DOHH2 (cell line): ENCODE measurements at regions not wholly inside any gene's neighbourhood (a gene's known extent, or its start where the extent isn't known, plus 50 kb on each side); places are given as distances from the start of the nearest gene placed in this dataset.

Experiments
- H3F3A ChIP-seq: fragments of 200-600 bp; sonication (generic), shearing (Covaris generic); 2 replicates; pipeline ENCODE4 v1.6.0; 2016; ENCODE audit warnings: antibody characterized with exemption, mild to moderate bottlenecking; ENCODE audit not compliant: control insufficient read depth, insufficient read depth
- H3K27ac ChIP-seq: fragments of 200-600 bp; sonication (generic); 2 replicates; pipeline ENCODE4 v1.5.1; 2014; ENCODE audit warnings: low read depth, mild to moderate bottlenecking, low read length, moderate library complexity
- H3K27me3 ChIP-seq: fragments of 200-600 bp; sonication (generic); 2 replicates; pipeline ENCODE4 v1.6.1; 2014; ENCODE audit warnings: mild to moderate bottlenecking, low read length, mixed read lengths; ENCODE audit not compliant: control insufficient read depth
- H3K36me3 ChIP-seq: fragments of 200-600 bp; sonication (generic); 2 replicates; pipeline ENCODE4 v1.6.1; 2014; ENCODE audit warnings: mild to moderate bottlenecking, low read length, moderate library complexity, mixed read lengths; ENCODE audit not compliant: control insufficient read depth
- H3K4me1 ChIP-seq: fragments of 200-600 bp; sonication (generic); 2 replicates; pipeline ENCODE4 v1.6.1; 2014; ENCODE audit warnings: mild to moderate bottlenecking, low read length, mixed read lengths; ENCODE audit not compliant: control insufficient read depth
- H3K4me2 ChIP-seq: fragments of 200-600 bp; sonication (generic); 2 replicates; pipeline ENCODE4 v1.6.0; 2014; ENCODE audit warnings: mild to moderate bottlenecking, low read length, moderate library complexity
- H3K4me3 ChIP-seq: fragments of 200-600 bp; sonication (generic); 2 replicates; pipeline ENCODE4 v1.5.1; 2014; ENCODE audit warnings: mild to moderate bottlenecking, low read length, mixed read lengths
- H3K79me2 ChIP-seq: fragments of 200-600 bp; sonication (generic); 2 replicates; pipeline ENCODE4 v1.6.1; 2014; ENCODE audit warnings: mild to moderate bottlenecking, low read length, mixed read lengths; ENCODE audit not compliant: control insufficient read depth
- H3K9me2 ChIP-seq: fragments of 200-600 bp; sonication (generic); replicated peaks from 2 replicates; pipeline ENCODE4 v1.6.1; 2014; ENCODE audit warnings: mild to moderate bottlenecking, low read length, mixed read lengths; ENCODE audit not compliant: control insufficient read depth
- H3K9me3 ChIP-seq: fragments of 200-600 bp; sonication (generic); 2 replicates; pipeline ENCODE4 v1.6.1; 2014; ENCODE audit warnings: antibody characterized with exemption, low read length, mixed read lengths; ENCODE audit not compliant: control insufficient read depth, insufficient read depth
- H4K20me1 ChIP-seq: fragments of 200-600 bp; sonication (generic); 2 replicates; pipeline ENCODE4 v1.6.0; 2014; ENCODE audit warnings: low read depth, mild to moderate bottlenecking, antibody characterized with exemption, low read length, moderate library complexity; ENCODE audit not compliant: control insufficient read depth, insufficient read depth
- EZH2phosphoT487 ChIP-seq: fragments of 200-600 bp; sonication (generic); IDR thresholded peaks from 2 replicates; pipeline ENCODE4 v1.6.1; 2017; ENCODE audit warnings: borderline replicate concordance, mild to moderate bottlenecking, antibody characterized with exemption, low read length, moderate library complexity, mixed read lengths
- TF ChIP-seq, protein P1 (sequence below): fragments of 200-600 bp; sonication (generic); IDR thresholded peaks from one replicate; pipeline ENCODE4 v1.5.1; 2014; ENCODE audit warnings: antibody characterized with exemption, mild to moderate bottlenecking, low read depth, low read length; ENCODE audit not compliant: poor library complexity, severe bottlenecking

DNA sequence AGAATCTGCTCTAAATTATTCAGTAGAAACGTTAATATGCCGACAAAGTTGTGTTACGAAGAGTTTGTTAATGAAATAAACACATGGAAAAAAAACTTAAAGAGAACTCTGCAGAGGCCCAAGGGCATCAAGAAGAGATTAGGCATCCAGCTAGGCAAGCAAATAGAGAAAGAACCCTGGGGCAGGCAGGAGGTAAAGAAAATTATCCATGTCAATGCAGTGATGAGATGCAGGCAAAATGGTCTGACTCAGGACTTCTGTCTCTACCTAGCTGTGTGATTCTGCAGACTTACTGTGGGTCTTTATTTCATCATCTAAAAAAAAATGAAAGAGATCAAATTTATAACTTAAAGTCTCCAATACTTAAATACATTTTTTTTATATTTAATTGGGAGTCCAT lies 448.0 kb downstream of the HAO1 start:
- Histone ChIP-seq H4K20me1 (no peaks in the 10 kb centered on the region), H3K79me2 (no peaks in the 10 kb centered on the region), H3K4me1 (no peaks in the 10 kb centered on the region), H3K4me2 (no peak overlapping the region), H3K27me3 (no peaks in the 10 kb centered on the region), H3K4me3 (no peak overlapping the region), H3K36me3 (no peaks in the 10 kb centered on the region), H3K27ac (no peak overlapping the region), H3F3A (no peaks in the 10 kb centered on the region), H3K9me2 (no peaks in the 10 kb centered on the region), H3K9me3 (peaks cover 6% of the 10 kb centered on the region; the same call in 1 of the 2 replicates)
- TF ChIP-seq, protein P1, sequence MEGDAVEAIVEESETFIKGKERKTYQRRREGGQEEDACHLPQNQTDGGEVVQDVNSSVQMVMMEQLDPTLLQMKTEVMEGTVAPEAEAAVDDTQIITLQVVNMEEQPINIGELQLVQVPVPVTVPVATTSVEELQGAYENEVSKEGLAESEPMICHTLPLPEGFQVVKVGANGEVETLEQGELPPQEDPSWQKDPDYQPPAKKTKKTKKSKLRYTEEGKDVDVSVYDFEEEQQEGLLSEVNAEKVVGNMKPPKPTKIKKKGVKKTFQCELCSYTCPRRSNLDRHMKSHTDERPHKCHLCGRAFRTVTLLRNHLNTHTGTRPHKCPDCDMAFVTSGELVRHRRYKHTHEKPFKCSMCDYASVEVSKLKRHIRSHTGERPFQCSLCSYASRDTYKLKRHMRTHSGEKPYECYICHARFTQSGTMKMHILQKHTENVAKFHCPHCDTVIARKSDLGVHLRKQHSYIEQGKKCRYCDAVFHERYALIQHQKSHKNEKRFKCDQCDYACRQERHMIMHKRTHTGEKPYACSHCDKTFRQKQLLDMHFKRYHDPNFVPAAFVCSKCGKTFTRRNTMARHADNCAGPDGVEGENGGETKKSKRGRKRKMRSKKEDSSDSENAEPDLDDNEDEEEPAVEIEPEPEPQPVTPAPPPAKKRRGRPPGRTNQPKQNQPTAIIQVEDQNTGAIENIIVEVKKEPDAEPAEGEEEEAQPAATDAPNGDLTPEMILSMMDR, result no peak
- TF ChIP-seq EZH2phosphoT487, result no peak

DNA sequence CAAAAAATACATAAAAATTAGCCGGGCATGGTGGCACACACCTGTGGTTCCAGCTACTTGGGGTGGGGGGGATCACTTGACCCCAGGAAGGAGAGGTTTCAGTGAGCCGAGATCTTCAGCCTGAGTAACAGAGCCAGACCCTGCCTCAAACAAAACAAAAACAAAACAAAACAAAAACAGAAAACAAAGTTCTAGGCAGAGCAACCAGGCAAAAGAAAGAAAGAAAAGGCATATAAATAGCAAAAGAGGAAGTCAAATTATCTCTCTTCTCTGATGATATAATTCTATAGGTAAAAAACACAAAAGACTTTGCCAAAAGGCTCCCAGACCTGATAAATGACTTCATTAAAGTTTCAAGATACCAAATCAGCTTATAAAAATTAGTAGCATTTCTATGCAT lies 446.9 kb downstream of the HAO1 start:
- Histone ChIP-seq H3K27me3 (no peaks in the 10 kb centered on the region), H3K9me3 (peaks cover 6% of the 10 kb centered on the region; the same call in 1 of the 2 replicates), H3K4me3 (no peak overlapping the region), H3K9me2 (no peaks in the 10 kb centered on the region), H4K20me1 (no peaks in the 10 kb centered on the region), H3K36me3 (no peaks in the 10 kb centered on the region), H3F3A (no peaks in the 10 kb centered on the region), H3K4me2 (no peak overlapping the region), H3K4me1 (no peaks in the 10 kb centered on the region), H3K79me2 (no peaks in the 10 kb centered on the region), H3K27ac (no peak overlapping the region)
- TF ChIP-seq, protein P1, result no peak
- no peak for TF ChIP-seq EZH2phosphoT487

- H3K4me2 ChIP-seq, result no peak overlapping the region
- H3K4me1 ChIP-seq, result no peaks in the 10 kb centered on the region
- TF ChIP-seq EZH2phosphoT487, result no peak
- TF ChIP-seq, protein P1, result no peak
- no peaks in the 10 kb centered on the region for H3F3A ChIP-seq
- no peaks in the 10 kb centered on the region for H3K79me2 ChIP-seq
- no peak overlapping the region for H3K4me3 ChIP-seq
- no peak overlapping the region for H3K27ac ChIP-seq
- peaks cover 6% of the 10 kb centered on the region; the same call in 1 of the 2 replicates for H3K9me3 ChIP-seq
- H4K20me1 ChIP-seq, result no peaks in the 10 kb centered on the region
- no peaks in the 10 kb centered on the region for H3K9me2 ChIP-seq
- no peaks in the 10 kb centered on the region for H3K36me3 ChIP-seq
- H3K27me3 ChIP-seq, result no peaks in the 10 kb centered on the region
Observed at GRCh38 chr20:7496394-7496991, 443.8 kb downstream of the HAO1 start.
